ENCODE measurements at regions not wholly inside any gene's neighbourhood (a gene's known extent, or its start where the extent isn't known, plus 50 kb on each side); places are given as distances from the start of the nearest gene placed in this dataset.
A peak's percentile ranks its signal among the peaks of the same experiment; 100 is the strongest.

DNA sequence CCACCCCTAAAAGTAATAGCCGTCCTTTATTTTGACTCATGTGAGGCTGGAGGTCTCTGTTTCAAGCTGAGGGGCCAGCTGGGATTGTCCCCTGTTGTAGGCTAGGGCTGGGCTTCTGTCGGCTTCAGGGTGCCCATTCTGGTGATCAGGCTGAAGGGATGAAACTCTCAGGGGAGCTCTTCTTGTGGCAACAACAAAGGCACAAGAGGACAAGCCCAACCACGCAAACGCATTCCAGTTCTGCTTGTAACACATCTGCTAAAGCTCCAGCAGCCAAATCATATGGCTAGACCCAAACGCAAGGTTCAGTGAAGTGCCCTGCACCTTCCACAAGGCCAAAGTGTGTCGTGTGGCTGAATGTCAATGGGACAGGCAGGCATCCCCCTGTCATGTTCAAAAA is 405.7 kb downstream of the INHBA start:
- no peak overlapping the region for H2AFZ ChIP-seq
- DNase-seq (ENCODE audit: low spot score) = peak; percentile 29
- Mint-ChIP-seq H3K4me3 (no peak overlapping the region), H3K4me1 (no peaks in the 10 kb centered on the region), H3K9me3 (no peaks in the 10 kb centered on the region), H3K36me3 (ENCODE audit: low read depth) (no peaks in the 10 kb centered on the region), H3K27ac (no peak overlapping the region), H3K27me3 (ENCODE audit: insufficient read depth, low read depth, poor library complexity) (no peaks in the 10 kb centered on the region)
- H3K27me3 ChIP-seq (ENCODE audit: insufficient read depth) = no peaks in the 10 kb centered on the region
- no peak for TF ChIP-seq POLR2AphosphoS5 (IDR thresholded peaks at IDR 0.05; ENCODE audit: low read depth)
- no peak for TF ChIP-seq STAT1 (IDR thresholded peaks at IDR 0.05; ENCODE audit: unreplicated experiment)
- H3K4me3 ChIP-seq = no peak overlapping the region
- no peaks in the 10 kb centered on the region for H3K4me1 ChIP-seq (ENCODE audit: insufficient read depth)
- no peak overlapping the region for H3K27ac ChIP-seq (ENCODE audit: low read depth)
- no peaks in the 10 kb centered on the region for H4K20me1 ChIP-seq (replicated peaks; ENCODE audit: insufficient read depth)
- H3K79me2 ChIP-seq (replicated peaks; ENCODE audit: insufficient read depth) = no peaks in the 10 kb centered on the region
- H3K9me2 ChIP-seq (ENCODE audit: insufficient read depth) = 0 out of 2 replicates have a peak, but pooled peaks cover 2% of the 10 kb centered on the region
- no peaks in the 10 kb centered on the region for H3F3A ChIP-seq (replicated peaks; ENCODE audit: low read depth)
- H3K36me3 ChIP-seq (ENCODE audit: insufficient read depth) = no peaks in the 10 kb centered on the region
- ATAC-seq = peak; percentile 47; the same call in 2 of the 3 replicates
- H3K4me2 ChIP-seq = no peak overlapping the region

DNA sequence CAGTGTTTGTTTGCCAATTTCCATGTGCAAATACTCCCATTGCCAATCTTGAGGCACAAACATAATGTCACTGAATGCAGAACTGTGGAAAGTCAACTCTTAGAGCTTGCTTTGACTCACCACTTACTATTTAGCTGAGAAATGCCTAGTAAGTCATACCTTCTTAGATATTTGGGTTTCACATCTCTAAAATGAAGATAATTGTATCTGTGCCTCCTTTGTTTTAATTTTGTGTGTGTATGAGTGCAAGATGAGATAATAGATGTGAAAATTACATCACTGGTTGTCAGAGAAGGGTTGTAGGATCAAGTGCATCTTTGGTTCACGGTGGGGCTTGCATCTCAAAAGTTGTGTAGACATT is 407.5 kb downstream of the INHBA start:
- no peaks in the 10 kb centered on the region for H3F3A ChIP-seq (replicated peaks; ENCODE audit: low read depth)
- no peak overlapping the region for H3K27ac Mint-ChIP-seq
- H3K4me3 ChIP-seq = no peak overlapping the region
- H3K36me3 ChIP-seq (ENCODE audit: insufficient read depth) = no peaks in the 10 kb centered on the region
- no peaks in the 10 kb centered on the region for H3K79me2 ChIP-seq (replicated peaks; ENCODE audit: insufficient read depth)
- H3K4me1 Mint-ChIP-seq = no peaks in the 10 kb centered on the region
- no peak for ATAC-seq
- H3K4me3 Mint-ChIP-seq = no peak overlapping the region
- H3K27me3 ChIP-seq (ENCODE audit: insufficient read depth) = no peaks in the 10 kb centered on the region
- 0 out of 2 replicates have a peak, but pooled peaks cover 2% of the 10 kb centered on the region for H3K9me2 ChIP-seq (ENCODE audit: insufficient read depth)
- no peaks in the 10 kb centered on the region for H3K27me3 Mint-ChIP-seq (ENCODE audit: insufficient read depth, low read depth, poor library complexity)
- H3K4me2 ChIP-seq = no peak overlapping the region
- DNase-seq (ENCODE audit: low spot score) = no peak
- no peaks in the 10 kb centered on the region for H3K9me3 Mint-ChIP-seq
- no peaks in the 10 kb centered on the region for H3K36me3 Mint-ChIP-seq (ENCODE audit: low read depth)
- H4K20me1 ChIP-seq (replicated peaks; ENCODE audit: insufficient read depth) = no peaks in the 10 kb centered on the region
- H3K4me1 ChIP-seq (ENCODE audit: insufficient read depth) = no peaks in the 10 kb centered on the region
- H3K27ac ChIP-seq (ENCODE audit: low read depth) = no peak overlapping the region
- no peak overlapping the region for H2AFZ ChIP-seq
- TF ChIP-seq, protein P1, sequence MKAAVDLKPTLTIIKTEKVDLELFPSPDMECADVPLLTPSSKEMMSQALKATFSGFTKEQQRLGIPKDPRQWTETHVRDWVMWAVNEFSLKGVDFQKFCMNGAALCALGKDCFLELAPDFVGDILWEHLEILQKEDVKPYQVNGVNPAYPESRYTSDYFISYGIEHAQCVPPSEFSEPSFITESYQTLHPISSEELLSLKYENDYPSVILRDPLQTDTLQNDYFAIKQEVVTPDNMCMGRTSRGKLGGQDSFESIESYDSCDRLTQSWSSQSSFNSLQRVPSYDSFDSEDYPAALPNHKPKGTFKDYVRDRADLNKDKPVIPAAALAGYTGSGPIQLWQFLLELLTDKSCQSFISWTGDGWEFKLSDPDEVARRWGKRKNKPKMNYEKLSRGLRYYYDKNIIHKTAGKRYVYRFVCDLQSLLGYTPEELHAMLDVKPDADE (IDR thresholded peaks at IDR 0.05) = no peak
- TF ChIP-seq EZH2 (IDR thresholded peaks at IDR 0.05; ENCODE audit: low read depth, unreplicated experiment) = no peak
- no peak for TF ChIP-seq STAT1 (IDR thresholded peaks at IDR 0.05; ENCODE audit: unreplicated experiment)
- TF ChIP-seq NANOG (IDR thresholded peaks at IDR 0.05; ENCODE audit: borderline replicate concordance) = no peak
- no peak for TF ChIP-seq POLR2AphosphoS5 (IDR thresholded peaks at IDR 0.05; ENCODE audit: low read depth)
- no peak for TF ChIP-seq ZNF331 (CRISPR knock-in tag; IDR thresholded peaks at IDR 0.05; ENCODE audit: low read depth)
- TF ChIP-seq, protein P2, sequence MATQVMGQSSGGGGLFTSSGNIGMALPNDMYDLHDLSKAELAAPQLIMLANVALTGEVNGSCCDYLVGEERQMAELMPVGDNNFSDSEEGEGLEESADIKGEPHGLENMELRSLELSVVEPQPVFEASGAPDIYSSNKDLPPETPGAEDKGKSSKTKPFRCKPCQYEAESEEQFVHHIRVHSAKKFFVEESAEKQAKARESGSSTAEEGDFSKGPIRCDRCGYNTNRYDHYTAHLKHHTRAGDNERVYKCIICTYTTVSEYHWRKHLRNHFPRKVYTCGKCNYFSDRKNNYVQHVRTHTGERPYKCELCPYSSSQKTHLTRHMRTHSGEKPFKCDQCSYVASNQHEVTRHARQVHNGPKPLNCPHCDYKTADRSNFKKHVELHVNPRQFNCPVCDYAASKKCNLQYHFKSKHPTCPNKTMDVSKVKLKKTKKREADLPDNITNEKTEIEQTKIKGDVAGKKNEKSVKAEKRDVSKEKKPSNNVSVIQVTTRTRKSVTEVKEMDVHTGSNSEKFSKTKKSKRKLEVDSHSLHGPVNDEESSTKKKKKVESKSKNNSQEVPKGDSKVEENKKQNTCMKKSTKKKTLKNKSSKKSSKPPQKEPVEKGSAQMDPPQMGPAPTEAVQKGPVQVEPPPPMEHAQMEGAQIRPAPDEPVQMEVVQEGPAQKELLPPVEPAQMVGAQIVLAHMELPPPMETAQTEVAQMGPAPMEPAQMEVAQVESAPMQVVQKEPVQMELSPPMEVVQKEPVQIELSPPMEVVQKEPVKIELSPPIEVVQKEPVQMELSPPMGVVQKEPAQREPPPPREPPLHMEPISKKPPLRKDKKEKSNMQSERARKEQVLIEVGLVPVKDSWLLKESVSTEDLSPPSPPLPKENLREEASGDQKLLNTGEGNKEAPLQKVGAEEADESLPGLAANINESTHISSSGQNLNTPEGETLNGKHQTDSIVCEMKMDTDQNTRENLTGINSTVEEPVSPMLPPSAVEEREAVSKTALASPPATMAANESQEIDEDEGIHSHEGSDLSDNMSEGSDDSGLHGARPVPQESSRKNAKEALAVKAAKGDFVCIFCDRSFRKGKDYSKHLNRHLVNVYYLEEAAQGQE (IDR thresholded peaks at IDR 0.05; ENCODE audit: unreplicated experiment) = no peak
- TF ChIP-seq EZH2phosphoT487 (IDR thresholded peaks at IDR 0.05; ENCODE audit: unreplicated experiment) = no peak
- TF ChIP-seq ZNF114 (CRISPR knock-in tag; IDR thresholded peaks at IDR 0.05) = no peak
- TF ChIP-seq CREB1 (CRISPR knock-in tag; IDR thresholded peaks at IDR 0.05; ENCODE audit: low read depth) = no peak
- TF ChIP-seq, protein P3, sequence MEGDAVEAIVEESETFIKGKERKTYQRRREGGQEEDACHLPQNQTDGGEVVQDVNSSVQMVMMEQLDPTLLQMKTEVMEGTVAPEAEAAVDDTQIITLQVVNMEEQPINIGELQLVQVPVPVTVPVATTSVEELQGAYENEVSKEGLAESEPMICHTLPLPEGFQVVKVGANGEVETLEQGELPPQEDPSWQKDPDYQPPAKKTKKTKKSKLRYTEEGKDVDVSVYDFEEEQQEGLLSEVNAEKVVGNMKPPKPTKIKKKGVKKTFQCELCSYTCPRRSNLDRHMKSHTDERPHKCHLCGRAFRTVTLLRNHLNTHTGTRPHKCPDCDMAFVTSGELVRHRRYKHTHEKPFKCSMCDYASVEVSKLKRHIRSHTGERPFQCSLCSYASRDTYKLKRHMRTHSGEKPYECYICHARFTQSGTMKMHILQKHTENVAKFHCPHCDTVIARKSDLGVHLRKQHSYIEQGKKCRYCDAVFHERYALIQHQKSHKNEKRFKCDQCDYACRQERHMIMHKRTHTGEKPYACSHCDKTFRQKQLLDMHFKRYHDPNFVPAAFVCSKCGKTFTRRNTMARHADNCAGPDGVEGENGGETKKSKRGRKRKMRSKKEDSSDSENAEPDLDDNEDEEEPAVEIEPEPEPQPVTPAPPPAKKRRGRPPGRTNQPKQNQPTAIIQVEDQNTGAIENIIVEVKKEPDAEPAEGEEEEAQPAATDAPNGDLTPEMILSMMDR (conservative IDR thresholded peaks at IDR 0.05; ENCODE audit: low read depth in 2 of 2) = no peak

All from GM23338 (cell line).